ENCODE measurements at regions not wholly inside any gene's neighbourhood (a gene's known extent, or its start where the extent isn't known, plus 50 kb on each side); places are given as distances from the start of the nearest gene placed in this dataset.

DNA sequence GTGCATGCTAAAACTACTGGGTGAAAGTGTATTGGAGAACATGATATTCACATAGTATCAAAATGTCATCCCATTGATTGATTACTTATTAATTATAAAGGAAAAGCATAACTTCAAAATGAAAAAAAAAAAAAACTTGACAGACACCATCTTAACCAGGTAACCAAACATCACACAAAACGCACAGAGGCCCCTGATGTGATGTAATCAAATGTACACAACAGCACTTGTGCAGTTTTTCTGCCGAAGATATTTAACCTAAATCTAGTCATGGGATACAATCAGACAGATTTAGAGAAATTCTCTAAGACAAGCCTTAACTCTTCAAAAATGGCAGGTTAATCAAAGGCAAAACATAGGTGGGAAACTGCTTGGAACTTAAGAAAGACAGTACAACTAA is 102.0 kb upstream of the TENT5A start:
- no peak for DNase-seq

DNA sequence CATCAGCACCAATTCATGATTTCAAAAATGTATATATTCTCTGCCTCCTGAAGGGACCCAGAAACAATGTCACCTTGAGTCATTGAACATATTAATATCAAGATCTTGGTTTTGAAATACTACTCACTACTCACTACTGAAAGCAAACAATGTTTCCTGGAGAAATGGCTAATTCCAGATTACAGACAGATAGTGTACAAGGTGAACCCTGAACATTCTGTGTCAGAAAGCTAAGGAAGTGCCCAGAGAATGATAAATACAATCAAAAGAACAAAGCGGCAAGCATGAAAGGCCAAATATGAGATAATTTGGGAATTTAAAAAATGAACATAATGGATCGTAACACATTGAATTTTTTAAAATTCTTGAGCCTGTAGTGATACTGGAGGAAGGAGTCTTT is 101.5 kb upstream of the TENT5A start:
- no peak for DNase-seq

DNA sequence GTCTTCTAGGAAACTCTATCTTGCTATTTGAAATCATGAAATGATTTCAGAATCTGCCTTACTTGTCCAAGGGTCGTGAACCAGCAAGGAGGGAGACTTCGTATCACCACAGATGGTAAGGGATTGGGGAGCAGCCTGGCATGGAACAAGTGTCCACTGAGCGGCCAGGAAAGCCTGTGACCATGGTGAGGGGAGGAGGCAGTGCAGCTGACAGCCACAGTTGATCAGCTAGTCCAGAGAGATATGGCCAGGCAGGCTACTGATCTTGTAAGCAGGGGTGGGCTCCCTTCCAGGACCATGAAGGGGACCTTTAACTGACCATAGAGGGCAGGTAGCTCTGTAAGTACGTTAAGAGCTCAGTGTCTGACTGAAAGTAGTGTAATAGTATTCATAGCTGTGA is 96.8 kb upstream of the TENT5A start:
- no peak for DNase-seq

DNA sequence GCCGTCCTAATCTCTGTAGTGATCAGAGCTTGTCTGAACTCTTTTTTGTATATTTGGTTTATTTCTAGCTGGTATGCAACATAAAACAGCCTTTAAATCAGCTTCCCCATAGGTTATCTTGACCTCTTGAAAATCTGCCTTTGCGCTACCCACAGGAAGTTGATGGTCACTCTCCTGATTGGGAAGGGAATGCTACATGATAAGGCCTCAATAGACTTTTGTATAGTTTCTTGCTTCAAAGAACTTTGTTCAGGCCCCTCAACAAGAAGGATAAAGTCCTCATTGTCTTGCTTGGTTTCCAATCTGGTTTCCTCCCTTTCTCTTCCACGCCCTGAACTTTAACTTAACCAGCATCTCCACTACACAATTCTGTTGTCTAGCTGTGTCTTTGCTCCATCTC is 95.4 kb upstream of the TENT5A start:
- DNase-seq, result no peak

DNA sequence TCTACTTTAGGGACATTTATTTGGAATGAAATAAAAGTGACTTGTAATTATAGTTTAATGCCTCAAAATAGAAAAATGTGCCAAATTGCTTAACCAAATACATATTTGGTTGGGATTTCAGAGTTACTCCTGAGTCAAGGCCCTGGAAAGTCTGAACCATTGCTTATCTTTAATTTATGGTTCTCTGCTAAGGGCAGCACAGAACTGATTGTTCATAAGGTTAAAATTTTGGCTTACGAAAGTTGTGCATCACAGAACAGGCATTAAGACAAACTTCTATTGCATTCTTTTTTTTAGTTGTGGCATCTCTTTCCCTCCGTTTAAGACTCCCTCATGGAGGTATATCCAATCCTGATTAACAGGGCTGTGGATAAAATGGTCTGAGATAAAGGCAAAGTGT is 92.2 kb upstream of the TENT5A start:
- no peak for DNase-seq

DNA sequence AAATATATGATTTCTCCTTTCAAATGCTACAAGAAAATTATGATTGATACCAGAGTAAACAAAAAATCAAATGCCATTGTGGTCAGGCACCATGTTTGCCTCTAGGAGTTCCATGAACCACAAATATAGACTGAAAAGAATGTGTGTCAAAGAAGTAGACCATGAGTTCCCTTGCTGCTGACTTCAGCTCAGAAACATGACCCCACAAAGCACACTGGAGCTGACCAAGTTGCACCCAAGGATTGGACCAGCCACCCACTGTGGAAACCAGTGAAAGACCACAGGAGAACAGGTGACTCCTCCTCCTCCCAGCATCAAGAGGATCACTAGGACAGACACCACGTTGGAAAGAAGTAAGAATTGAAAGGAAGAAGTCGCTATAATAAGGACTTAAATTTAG is 90.8 kb upstream of the TENT5A start:
- DNase-seq, result no peak

DNA sequence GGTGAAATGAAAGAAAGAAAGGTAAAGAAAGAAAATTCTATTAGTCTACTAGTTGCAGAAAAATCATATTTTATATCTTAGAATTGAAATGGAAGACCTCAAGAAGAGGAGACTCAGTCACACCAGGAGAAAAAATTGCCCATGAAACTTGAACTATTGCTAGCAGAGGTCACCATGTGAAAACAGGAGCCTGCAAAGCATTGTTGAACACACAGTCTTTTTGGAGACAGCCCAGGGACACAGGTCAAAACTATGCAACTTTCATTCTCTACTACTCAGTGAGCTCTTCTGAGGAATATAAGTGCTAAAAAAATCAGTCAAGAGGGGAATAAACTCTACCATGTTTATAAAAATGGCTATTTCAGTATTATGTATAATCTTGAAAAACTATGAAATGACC is 89.8 kb upstream of the TENT5A start:
- no peak for DNase-seq

DNA sequence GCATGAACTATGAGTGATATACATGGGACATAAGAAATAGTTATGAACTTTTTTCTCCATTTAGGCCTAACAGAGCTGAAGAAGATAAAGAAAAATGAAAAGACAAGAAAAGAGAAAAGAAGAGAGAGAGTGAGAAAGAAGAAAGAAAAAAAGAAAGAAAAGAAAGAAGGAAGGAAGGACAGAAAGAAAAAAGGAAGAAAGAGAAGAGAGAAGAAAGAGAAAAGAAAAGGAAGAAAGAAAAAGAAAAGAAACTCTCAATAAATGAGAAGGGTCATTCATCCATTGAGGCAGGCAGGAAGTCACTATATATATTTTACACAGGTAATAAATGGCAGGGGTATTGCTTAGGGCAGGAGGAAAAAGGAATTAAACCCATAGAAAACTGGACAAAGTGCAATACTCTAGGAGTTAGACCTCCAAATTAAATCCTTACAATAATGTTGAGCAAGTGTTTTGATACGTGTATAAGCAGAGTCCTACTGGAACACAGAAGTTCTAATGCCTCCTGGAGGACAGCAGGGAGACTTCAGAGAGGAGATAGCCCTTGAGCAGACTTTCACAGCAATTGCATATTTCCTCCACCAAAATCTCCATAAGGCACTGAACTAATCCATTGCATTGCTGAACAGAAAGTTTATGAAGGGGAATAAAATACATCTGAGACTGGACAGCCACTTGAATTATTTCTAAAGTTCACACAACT is 86.4 kb upstream of the TENT5A start:
- DNase-seq, result no peak

DNA sequence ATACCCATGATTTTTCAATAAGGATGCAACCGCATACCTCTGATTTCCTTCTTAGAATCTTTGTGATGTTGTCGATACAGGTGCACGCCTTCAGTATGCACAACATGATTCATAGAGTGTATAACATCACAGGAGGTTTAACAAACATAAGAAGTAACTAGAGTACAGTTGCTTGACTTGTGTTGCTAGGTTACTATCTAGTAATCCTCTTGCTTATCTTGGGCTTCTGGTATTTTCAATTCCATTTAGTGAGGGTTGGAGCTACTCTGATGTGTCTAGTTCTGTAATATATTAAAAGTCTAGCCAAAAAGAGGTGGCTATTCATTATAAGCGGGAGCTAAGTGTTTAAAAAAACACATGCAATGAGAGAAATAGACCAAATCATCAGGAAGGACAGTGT is 85.5 kb upstream of the TENT5A start:
- peak; percentile 22 for DNase-seq

DNA sequence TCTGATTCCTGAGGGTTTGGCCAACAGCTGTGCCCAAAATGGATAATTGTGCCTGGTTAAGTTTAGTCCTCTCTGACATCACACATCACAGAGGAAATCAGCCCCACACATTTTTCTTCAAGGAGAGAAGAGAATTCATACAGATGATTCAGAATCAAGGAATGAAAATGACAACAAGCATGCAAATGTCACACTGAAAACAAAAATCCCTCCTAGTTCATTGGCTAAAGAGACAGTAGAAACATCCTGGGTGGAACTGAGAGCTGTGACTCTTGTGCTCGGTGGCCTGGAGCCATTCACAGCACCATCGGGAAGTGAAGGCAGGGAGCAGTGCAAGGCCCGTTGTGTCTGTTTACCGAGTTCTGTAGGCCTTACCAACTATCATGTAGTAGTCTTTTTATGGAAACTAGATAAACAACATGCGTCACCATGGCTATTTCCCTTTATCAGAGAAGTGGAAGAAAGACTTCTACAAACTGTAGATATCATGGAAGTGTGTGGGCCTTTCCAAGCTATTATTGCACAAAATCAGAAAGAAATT is 81.7 kb upstream of the TENT5A start:
- DNase-seq, result no peak

DNA sequence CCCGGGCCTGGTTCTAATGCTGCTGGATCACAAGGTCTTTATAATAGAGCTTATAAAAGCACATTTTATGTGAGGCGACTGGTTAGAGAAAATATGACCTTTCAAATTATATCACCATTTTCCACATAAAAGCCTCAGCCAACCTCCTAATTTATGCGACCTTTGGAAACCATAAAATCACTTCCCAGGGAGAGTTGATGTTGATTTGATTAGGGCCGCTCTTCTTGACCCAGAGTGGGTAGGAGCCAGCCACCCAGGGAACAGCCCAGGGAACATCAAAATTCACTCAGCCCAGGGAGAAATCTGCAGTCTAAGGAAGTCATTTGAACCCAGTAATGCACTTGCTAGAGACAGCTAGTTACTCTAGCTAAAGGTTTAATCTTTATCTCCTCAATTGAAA is 79.8 kb upstream of the TENT5A start:
- no peak for DNase-seq

DNA sequence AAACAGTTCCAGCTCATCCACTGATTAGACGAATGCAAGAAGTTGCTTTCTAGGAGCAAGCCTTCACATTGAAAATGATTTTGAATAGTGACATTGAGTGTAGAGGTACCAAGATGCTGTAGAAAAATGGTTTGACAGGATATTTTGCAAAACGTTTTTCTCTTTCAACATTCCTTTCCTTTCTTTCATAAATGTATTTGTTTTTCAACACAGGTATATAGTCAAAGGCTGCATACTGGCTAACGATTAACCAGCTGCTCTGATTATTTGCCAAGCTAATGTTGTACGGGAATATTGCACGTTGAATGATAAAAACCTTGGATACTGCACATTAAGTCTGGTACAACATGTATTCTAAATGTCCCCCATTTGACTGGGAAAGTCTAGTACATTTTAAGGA is 78.8 kb upstream of the TENT5A start:
- no peak for DNase-seq

DNA sequence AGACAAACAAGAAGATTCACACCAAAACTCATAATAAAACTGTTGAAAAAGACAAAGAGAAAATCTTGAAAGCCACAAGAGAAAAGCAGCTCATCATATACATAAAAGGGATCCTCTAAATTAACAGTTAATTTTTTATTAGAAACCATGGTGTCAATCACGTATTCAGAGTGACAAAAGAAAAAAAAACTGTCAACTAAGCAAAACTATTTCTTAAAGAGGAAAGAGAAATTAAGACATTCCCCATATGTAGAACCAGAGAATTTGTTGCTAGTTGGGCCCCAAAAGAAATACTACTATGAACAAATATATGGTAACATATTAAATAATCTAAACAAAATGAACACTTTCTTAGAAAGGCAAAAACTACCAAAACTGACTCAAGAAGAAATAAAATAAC is 74.3 kb upstream of the TENT5A start:
- no peak for DNase-seq

DNA sequence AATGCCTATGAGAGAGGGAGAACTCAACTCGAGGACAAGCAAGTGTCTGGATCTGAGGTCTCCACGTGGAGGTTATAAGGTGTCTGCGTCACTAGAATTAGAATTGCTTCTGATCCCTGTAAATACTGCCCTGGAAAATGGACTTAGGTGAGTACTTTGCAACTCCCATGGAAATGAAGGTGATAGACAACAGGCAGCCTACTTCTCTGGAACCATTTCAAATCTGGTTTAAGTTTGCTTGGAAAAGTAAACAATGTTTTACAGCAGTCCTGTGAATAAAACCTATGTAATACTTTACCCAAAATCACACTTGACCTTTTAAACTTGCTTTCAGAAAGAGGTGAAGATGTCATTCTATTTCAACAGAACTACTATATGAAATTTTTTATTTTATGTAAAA is 70.1 kb upstream of the TENT5A start:
- peak; percentile 32 for DNase-seq

DNA sequence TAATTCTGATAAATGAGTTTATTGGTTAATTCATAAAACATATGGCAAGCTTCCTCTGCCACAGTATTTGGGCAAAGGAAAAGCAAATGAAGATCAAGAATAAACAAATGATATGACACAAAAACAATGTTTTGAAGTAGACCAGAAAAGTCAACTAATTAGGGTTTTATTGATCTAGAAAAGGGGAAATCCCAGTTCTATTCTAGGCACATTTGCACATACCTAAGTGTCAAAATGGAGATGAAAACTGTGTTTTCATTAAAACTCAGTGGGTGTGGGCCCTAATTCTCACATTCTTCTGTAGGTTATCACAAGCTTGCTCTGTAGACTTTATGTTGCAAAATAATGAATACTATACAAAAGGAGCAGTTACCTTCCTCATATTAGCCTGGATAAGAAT is 69.0 kb upstream of the TENT5A start:
- no peak for DNase-seq

DNA sequence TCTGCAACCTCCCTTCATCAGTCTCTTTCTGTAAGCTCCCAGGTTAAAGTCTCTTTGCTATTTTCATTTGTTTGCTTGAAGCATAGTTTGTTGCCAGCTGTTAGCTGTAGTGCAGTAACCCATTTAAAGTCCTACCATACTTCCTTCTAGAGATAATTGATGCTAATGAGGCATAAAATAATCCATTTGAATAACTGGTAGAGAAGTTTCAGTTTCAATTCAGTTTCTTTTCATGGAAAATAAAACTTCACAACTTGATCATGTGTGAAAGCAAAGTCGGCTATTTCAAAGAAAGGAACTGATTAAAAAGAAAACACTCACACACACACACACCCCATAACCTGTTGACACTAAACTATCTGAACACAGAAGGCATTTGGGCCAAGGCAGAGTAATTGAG is 68.5 kb upstream of the TENT5A start:
- DNase-seq, result no peak

DNA sequence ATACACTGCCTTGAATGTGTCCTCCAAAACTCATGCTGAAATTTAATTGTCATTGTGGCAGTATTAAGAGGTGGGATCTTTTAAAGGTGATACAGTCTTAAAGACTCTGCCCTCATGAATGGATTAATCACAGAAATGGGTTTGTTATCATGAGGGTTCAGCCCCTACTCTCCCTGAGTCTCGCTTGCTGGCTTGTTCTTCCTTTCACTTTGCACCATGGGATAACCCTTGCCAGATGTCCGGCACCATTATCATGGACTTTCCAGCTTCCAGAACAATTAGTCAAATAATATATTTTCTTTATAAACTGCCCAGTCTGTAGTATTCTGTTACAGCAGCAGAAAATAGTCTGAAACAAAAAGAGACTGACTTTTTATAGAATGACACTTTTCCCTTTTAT is 67.9 kb upstream of the TENT5A start:
- DNase-seq, result no peak

DNA sequence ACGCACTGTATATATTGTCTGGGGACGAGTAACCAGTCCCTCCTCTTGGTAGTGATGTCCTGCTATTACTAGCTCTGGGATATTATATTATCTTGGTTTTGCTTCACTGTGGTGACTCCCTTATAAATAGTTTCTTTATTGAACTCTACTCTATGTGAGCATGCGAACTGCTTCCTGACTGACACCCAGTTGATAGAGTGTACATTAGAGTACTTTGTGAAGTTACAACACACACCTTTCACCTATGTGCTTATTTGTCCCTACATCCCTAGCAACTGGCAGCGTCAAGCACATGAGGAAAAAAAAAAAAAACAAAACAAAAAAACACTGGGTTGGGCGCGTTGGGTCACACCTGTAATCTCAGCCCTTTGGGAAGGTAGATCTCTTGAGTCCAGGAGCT is 67.3 kb upstream of the TENT5A start:
- no peak for DNase-seq

DNA sequence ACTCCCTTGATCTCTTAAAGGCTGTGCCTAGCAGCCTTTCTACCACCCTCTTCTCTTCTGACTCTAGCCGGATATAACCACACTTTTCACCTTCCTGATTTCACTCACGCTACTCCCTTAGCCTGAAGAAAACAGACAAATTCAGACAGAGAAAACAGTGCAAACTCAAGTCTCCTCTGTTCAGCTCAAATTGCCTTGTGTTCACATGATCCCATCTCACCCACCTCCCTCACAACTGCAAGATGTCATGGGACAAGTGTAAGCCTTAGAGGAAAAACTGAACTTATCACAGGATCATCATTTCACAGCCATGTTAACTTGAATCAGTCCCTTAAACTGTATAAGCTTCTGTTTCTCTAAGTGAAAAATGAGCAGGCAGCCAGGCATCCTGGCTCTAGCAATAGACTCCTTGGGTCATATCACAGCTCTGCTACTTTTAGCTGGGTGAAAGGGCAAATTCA is 66.5 kb upstream of the TENT5A start:
- DNase-seq, result no peak

DNA sequence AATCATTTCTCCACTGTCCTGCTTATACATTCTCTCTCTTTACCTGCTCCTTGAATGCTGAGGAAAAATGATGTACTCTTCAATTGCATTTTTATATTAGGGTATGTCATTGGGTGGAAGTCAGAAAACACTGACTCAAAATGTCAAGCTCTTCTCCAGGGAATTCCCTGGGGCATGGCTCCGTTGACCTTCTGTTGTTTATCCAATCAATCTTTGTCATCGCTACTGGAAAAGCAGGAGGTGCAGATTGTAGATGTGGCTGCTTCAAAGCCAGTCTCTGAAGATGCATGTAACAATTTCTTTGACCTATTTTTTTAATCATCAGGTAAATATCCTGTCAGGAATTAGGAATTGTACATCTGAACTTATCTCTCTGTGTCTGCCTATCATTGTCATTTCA is 63.9 kb upstream of the TENT5A start:
- DNase-seq, result peak; percentile 61

DNA sequence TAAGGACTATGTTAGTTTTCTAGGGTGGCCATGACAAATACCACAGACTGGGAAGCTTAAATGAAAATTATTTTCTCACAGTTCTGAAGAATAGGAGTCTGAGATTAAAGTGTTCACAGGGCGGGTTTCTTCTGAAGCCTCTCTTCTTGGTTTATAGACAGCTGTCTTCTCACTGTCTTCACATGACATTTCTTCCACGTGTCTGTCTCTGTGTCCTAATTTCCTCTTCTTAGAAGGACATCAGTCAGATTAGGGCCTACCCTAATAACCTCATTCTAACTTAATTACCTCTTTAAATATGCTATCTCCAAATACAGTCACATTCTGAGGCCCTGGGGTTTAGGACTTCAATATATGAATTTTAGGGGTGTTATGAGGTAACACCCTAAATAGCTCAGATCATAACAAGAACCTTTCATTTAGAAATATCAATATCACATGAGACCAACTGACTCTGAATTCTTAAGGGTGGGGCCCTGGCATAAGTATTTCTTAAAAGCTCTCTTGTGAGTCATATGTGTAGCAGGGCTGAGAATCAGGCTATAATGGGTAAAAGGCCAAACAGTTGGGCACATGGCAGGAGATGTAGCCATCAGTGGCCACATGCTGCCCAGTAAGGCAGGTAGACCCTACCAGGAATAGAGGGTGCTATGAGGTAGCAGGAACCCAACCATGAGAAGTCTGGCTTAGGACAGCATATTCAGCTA is 62.0 kb upstream of the TENT5A start:
- DNase-seq, result no peak

DNA sequence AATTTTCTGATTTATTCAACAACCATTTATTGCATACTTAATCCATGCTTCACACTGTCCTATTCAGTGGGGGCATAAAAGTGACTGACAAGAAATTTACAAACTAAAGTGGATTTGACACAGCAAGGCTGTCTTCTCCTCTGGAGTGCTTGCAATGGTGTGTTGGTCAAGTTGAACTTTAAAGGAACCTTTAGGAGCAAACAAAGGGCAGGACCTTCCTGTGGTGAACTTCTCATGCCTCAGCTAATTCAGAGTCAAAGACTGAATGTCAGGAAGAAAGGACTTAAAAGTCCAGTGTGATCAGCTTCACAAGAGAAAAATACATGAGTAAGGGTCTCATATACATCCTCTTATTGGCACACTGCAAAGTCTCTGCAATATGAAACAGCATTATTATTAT is 60.8 kb upstream of the TENT5A start:
- DNase-seq, result no peak

DNA sequence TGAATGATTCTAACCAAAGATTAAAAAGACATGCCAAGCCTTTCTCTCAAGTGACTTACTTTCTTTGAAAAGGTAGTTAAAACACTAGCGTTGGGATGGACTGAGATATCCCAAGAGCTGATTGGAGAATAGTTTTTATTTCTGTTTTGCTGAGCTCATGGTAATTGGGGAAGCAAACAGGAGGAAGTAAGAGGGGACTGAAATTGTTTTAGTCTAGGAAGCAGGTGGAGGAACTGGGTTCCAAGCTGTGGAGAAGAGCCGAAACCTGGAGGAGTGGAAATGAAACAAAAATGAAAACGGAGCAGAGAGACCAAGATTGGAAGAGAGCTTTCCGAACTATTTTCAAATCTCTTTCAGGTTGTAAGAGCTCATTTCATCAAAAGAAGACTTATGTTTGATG is 59.9 kb upstream of the TENT5A start:
- no peak for DNase-seq

DNA sequence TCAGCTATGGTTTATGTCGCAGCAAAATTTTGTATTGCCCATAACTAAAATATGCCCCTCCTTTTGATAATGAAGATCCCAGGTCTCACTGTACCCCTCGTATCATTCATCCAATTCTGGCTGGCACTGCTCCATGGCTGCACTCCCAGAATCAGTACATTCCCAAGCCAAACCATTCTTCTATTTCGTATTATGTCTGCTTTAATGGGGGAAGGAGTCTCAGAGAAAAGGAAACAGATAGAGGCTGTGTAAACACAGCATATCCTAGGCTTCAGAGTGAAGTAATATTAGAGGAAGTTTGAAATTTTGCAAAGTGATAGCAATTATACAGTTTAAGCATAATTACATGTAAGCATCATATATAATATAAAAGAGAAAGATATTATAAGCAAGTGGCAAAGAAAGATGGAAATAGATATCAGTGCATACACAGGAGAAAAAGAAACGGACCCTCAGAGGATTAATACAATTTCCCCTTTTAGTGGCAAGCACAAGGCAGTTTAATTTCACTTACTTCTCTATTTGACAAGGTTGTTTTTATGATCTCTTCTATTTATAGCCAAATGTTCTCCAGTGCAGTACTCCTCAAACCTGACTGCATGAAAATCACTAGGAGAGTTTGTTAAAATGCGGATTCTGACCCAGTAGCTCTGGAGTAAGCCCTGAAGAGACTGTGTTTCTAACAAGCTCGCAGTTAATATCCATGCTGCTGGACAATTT is 56.5 kb upstream of the TENT5A start:
- peak; percentile 18 for DNase-seq

Data from DMS153 (cell line).